ENCODE measurements at regions not wholly inside any gene's neighbourhood (a gene's known extent, or its start where the extent isn't known, plus 50 kb on each side); places are given as distances from the start of the nearest gene placed in this dataset.
A peak's percentile ranks its signal among the peaks of the same experiment; 100 is the strongest.

DNA sequence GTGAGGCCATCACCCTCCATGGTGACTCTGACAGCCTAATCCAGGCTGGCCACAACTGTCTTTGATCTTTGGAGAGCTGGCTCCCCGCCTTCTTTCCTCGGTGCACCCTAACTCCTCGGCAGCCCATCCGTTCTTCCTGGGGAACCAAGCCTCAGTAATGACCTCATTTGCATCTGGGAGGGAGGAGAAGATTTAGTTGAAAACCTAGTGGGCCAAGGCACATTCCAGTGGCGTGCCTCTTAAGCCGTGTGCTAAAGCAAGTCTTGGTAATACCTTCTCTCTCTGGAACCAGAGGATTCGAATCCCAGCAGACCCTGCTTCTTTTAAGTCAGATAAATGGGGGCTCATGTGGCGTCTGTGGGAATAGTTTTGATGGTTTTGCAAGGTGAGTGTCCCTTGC is 233.1 kb downstream of the EBLN2 start:
- CTCF ChIA-PET = no interaction called here
- POLR2A ChIA-PET = no interaction called here
- ATAC-seq (replicated peaks in 1 of 4) (no peak), DNase-seq (no peak)
- Histone ChIP-seq H3K4me3 (ENCODE audit: control insufficient read depth in 1 of 2, extremely low read depth in 1 of 2, low read length in 1 of 2) (no peak overlapping the region), H3K4me1 (ENCODE audit: control insufficient read depth in 1 of 2, extremely low read depth in 1 of 2, insufficient read depth in 2 of 2, low read length in 2 of 2) (no peaks in the 10 kb centered on the region), H3K9me3 (no peaks in the 10 kb centered on the region), H3K27ac (ENCODE audit: low read length) (no peak overlapping the region), H3K36me3 (ENCODE audit: control insufficient read depth in 2 of 2, extremely low read depth in 1 of 2, insufficient read depth in 1 of 2, low read length in 1 of 2) (no peaks in the 10 kb centered on the region), H3K27me3 (replicated peaks in 1 of 2; ENCODE audit: control insufficient read depth in 2 of 2, extremely low read depth in 1 of 2, insufficient read depth in 2 of 2, low read length in 1 of 2) (no peaks in the 10 kb centered on the region)
- H3K4me1 Mint-ChIP-seq = no peaks in the 10 kb centered on the region
- no peak overlapping the region for H3K4me3 Mint-ChIP-seq
- WGBS (ENCODE audit: insufficient coverage) = 80% methylated on average over 3 of the region's 8 CpGs
- H3K36me3 Mint-ChIP-seq = no peaks in the 10 kb centered on the region
- H3K27me3 Mint-ChIP-seq = peaks cover 0 to 10% of the 10 kb centered on the region in 2 donors
- H3K9me3 Mint-ChIP-seq = peaks cover 2 to 9% (median 4%) of the 10 kb centered on the region in 3 donors
- H3K27ac Mint-ChIP-seq = no peak overlapping the region

DNA sequence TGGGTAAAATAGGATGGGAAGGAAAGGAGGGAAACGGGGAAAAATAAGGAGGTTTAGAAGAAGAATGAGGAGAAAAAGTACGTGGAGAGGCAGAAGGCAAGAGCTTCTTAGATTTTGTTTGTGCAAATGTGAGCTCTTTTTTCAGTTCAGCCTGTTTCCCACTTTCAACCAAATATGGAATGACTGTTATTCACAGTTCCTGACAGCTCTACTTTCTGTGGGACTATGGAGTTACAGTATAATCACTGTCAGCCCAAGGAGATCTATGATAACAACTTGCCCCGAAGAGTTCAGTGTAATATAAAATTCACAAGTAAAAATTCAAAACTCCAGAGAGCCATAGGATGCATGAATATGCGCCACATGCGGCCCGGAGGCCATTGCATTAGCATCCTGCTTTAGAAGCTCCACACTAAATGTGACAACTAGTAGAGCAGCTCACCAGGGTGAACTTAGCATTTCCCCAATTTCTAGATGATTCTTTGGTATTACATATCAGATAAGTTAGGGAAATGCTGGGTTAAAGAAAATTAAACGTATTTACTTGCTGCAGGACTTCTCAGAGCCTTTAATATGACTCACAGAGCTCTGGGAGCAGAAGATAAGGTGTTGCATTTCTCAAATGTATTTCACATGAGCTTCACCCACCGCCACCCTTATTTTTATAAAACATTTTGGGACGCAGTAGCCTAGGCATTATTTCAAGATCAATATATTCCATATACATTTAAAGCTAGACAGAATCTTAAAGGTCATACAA is 234.6 kb downstream of the EBLN2 start:
- Histone ChIP-seq H3K36me3 (ENCODE audit: control insufficient read depth in 2 of 2, extremely low read depth in 1 of 2, insufficient read depth in 1 of 2, low read length in 1 of 2) (no peaks in the 10 kb centered on the region), H3K27ac (ENCODE audit: low read length) (no peak overlapping the region), H3K27me3 (replicated peaks in 1 of 2; ENCODE audit: control insufficient read depth in 2 of 2, extremely low read depth in 1 of 2, insufficient read depth in 2 of 2, low read length in 1 of 2) (no peaks in the 10 kb centered on the region), H3K4me3 (ENCODE audit: control insufficient read depth in 1 of 2, extremely low read depth in 1 of 2, low read length in 1 of 2) (no peak overlapping the region), H3K4me1 (ENCODE audit: control insufficient read depth in 1 of 2, extremely low read depth in 1 of 2, insufficient read depth in 2 of 2, low read length in 2 of 2) (no peaks in the 10 kb centered on the region), H3K9me3 (no peaks in the 10 kb centered on the region)
- H3K4me1 Mint-ChIP-seq = no peaks in the 10 kb centered on the region
- WGBS (ENCODE audit: insufficient coverage) = 78% methylated on average over 6 of the region's 9 CpGs
- ChIA-PET CTCF (interaction anchor here in 1 of 2 donors (0.6 kb wide), 1 partner anchor 16 kb away, joined by 6 read pairs; no protein-coding TSS in a partner anchor), POLR2A (no interaction called here)
- H3K27me3 Mint-ChIP-seq = peaks cover 0 to 6% of the 10 kb centered on the region in 2 donors
- DNase-seq = no peak
- no peaks in the 10 kb centered on the region for H3K36me3 Mint-ChIP-seq
- no peak for ATAC-seq (replicated peaks in 1 of 4)
- H3K27ac Mint-ChIP-seq = no peak overlapping the region
- no peak overlapping the region for H3K4me3 Mint-ChIP-seq
- peaks cover 2 to 4% (median 4%) of the 10 kb centered on the region in 3 donors for H3K9me3 Mint-ChIP-seq

DNA sequence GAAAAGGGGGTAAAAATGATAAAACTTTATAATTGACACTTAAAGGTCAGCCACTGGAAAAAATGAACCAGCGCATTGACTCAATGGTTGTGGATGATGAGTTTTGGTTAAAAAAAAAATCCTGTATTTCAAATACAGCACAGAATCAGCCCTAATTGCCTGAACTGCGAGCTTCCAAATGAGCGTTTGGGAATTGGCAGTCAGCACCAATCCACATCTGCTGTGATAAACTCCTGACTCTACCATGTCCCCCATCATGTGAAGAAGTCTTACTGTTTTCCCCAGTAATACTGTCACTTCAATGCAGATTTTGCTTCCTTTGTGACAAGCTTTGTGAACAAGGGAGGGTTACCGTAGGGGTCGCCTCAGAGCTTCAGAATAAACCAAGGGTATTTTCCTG is 235.4 kb downstream of the EBLN2 start:
- WGBS (ENCODE audit: insufficient coverage) = 81% methylated on average over 2 of the region's 5 CpGs
- ATAC-seq (replicated peaks in 1 of 4) (no peak), DNase-seq (no peak)
- Histone ChIP-seq H3K4me3 (ENCODE audit: control insufficient read depth in 1 of 2, extremely low read depth in 1 of 2, low read length in 1 of 2) (no peak overlapping the region), H3K4me1 (ENCODE audit: control insufficient read depth in 1 of 2, extremely low read depth in 1 of 2, insufficient read depth in 2 of 2, low read length in 2 of 2) (no peaks in the 10 kb centered on the region), H3K9me3 (no peaks in the 10 kb centered on the region), H3K27ac (ENCODE audit: low read length) (no peak overlapping the region), H3K36me3 (ENCODE audit: control insufficient read depth in 2 of 2, extremely low read depth in 1 of 2, insufficient read depth in 1 of 2, low read length in 1 of 2) (no peaks in the 10 kb centered on the region), H3K27me3 (replicated peaks in 1 of 2; ENCODE audit: control insufficient read depth in 2 of 2, extremely low read depth in 1 of 2, insufficient read depth in 2 of 2, low read length in 1 of 2) (no peaks in the 10 kb centered on the region)
- Mint-ChIP-seq H3K4me1 (no peaks in the 10 kb centered on the region), H3K36me3 (no peaks in the 10 kb centered on the region), H3K27me3 (peaks cover 0 to 6% of the 10 kb centered on the region in 2 donors), H3K27ac (no peak overlapping the region), H3K4me3 (no peak overlapping the region), H3K9me3 (peaks cover 2 to 4% (median 4%) of the 10 kb centered on the region in 3 donors)
- ChIA-PET CTCF (interaction anchor here in 1 of 2 donors (0.6 kb wide), 1 partner anchor 76 kb away, joined by 3 read pairs; no protein-coding TSS in a partner anchor), POLR2A (no interaction called here)

DNA sequence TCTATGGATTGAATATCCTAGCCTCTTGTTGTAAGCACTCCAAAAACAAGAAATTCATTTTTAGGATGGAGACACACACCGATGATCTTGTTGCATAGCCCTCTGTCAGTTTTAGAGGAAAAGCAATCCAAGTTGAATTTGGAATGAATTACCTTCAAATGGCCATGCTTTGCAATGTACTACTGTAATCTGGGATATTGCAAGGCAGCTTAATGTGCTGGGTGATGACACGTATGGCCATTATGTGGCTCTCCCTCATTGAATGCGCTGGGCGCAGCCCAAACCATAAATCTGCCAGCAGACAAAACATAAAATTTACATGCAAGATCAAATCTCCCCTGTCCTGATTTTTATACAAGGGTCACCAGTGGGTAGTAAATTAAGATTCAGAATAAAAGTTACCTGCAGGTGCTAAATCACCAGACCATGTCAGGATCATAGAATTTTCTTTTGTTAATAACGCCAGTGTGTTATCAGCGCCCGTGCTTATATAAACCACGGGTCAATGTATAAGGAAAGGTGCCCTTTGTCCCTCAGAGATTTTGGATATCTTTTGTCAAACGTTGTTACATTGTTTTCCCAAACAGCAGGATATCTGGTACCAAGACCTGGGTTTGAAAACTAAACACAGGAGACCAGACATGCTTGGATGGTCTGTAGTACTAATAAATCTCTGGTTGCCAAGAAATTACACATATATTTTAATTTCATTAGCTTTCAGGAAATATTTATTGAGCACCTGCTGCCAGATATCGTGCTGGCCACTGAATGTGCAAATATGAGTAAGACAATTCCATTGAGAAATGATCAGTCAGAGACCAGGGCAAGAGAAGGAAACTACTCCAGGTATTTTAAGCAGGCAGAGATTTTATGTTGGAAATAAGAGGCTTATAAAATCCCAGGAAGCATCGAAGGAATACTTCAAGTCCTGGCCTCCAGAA is 237.1 kb downstream of the EBLN2 start:
- H3K9me3 Mint-ChIP-seq = peaks cover 2 to 4% (median 4%) of the 10 kb centered on the region in 3 donors
- H3K4me1 Mint-ChIP-seq = no peaks in the 10 kb centered on the region
- ATAC-seq (replicated peaks in 1 of 4) = no peak
- no peak overlapping the region for H3K4me3 Mint-ChIP-seq
- H3K36me3 ChIP-seq (ENCODE audit: control insufficient read depth in 2 of 2, extremely low read depth in 1 of 2, insufficient read depth in 1 of 2, low read length in 1 of 2) = no peaks in the 10 kb centered on the region
- peaks cover 0 to 3% of the 10 kb centered on the region in 2 experiments for H3K27me3 ChIP-seq (replicated peaks in 1 of 2; ENCODE audit: control insufficient read depth in 2 of 2, extremely low read depth in 1 of 2, insufficient read depth in 2 of 2, low read length in 1 of 2)
- CTCF ChIA-PET = no interaction called here
- WGBS (ENCODE audit: insufficient coverage) = 74% methylated on average over 5 of the region's 11 CpGs
- no peak overlapping the region for H3K4me3 ChIP-seq (ENCODE audit: control insufficient read depth in 1 of 2, extremely low read depth in 1 of 2, low read length in 1 of 2)
- POLR2A ChIA-PET = no interaction called here
- H3K36me3 Mint-ChIP-seq = no peaks in the 10 kb centered on the region
- H3K27ac ChIP-seq (ENCODE audit: low read length) = no peak overlapping the region
- H3K9me3 ChIP-seq = no peaks in the 10 kb centered on the region
- peaks cover 0 to 4% of the 10 kb centered on the region in 2 donors for H3K27me3 Mint-ChIP-seq
- no peaks in the 10 kb centered on the region for H3K4me1 ChIP-seq (ENCODE audit: control insufficient read depth in 1 of 2, extremely low read depth in 1 of 2, insufficient read depth in 2 of 2, low read length in 2 of 2)
- H3K27ac Mint-ChIP-seq = no peak overlapping the region
- DNase-seq = no peak

DNA sequence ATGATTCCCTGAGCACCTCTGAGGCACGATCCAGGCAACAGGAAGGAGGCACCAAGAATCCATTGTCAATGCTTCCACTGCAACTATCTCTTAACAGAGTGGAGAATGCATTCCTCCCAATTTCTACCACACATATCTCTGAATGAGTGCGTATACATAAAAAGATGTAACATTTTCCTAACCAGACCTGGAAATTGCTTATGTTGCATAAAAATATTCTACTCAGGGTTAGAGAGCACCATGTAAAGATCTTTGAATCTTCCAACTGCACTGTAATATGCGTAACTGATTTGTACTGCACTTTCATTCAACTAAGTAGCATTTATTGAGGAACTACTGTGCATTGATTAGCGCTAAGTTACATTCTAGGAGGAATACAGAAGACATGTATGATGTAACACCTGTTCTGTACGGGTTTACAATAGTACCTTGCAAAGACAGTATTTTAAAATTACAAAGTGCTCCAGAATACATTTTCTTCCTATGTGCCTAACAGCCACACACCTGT is 237.8 kb downstream of the EBLN2 start:
- WGBS (ENCODE audit: insufficient coverage) = 80% methylated on average over 2 of the region's 5 CpGs
- Mint-ChIP-seq H3K27me3 (peaks cover 0 to 4% of the 10 kb centered on the region in 2 donors), H3K36me3 (no peaks in the 10 kb centered on the region), H3K27ac (no peak overlapping the region), H3K4me1 (no peaks in the 10 kb centered on the region), H3K9me3 (peaks cover 2 to 4% (median 4%) of the 10 kb centered on the region in 3 donors), H3K4me3 (no peak overlapping the region)
- H3K36me3 ChIP-seq (ENCODE audit: control insufficient read depth in 2 of 2, extremely low read depth in 1 of 2, insufficient read depth in 1 of 2, low read length in 1 of 2) = no peaks in the 10 kb centered on the region
- no peaks in the 10 kb centered on the region for H3K4me1 ChIP-seq (ENCODE audit: control insufficient read depth in 1 of 2, extremely low read depth in 1 of 2, insufficient read depth in 2 of 2, low read length in 2 of 2)
- no peaks in the 10 kb centered on the region for H3K9me3 ChIP-seq
- H3K27ac ChIP-seq (ENCODE audit: low read length) = no peak overlapping the region
- no peak for DNase-seq
- ChIA-PET CTCF (no interaction called here), POLR2A (no interaction called here)
- peaks cover 0 to 3% of the 10 kb centered on the region in 2 experiments for H3K27me3 ChIP-seq (replicated peaks in 1 of 2; ENCODE audit: control insufficient read depth in 2 of 2, extremely low read depth in 1 of 2, insufficient read depth in 2 of 2, low read length in 1 of 2)
- no peak for ATAC-seq (replicated peaks in 1 of 4)
- no peak overlapping the region for H3K4me3 ChIP-seq (ENCODE audit: control insufficient read depth in 1 of 2, extremely low read depth in 1 of 2, low read length in 1 of 2)

DNA sequence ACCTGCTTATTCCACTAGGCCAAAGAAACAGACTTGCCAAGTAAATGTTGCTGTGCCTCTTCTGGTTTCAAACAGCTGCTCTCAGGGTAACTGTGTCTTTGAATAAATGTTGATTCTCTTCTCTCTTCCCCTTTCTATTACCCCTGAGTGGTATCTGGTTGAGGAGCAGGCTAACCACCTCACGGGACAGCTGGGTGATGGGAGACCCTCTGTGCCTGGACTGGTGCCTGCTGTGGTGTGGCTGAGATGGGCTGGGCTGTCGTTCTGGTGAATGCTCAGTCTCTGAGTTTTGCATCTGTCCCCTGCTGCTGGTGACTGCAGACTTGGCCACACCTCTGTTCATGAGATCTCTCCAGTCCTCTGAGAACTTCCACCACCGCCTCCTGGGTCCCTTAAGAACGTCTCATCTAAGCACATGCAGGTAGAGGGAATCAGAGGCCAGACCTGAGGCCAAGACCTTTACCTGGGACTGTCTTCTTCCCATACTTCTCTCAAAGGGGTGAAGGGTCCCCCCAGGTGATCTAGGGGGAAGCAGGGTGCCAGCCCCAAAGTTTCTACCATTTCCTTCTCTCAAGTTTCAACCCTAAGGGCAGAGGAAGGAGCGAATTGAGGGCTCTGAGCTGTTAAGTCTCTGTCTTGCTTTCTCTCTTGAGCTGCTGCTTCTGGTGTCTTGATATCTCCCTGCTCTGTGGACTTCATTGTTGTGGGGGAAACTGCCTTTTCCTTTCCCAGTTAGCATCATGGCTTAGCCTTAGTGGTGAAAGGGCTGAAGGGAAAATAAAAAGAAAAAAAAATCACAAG is 252.9 kb downstream of the EBLN2 start:
- H3K36me3 Mint-ChIP-seq = no peaks in the 10 kb centered on the region
- H3K27me3 Mint-ChIP-seq = peaks cover 0 to 9% of the 10 kb centered on the region in 2 donors
- ChIA-PET CTCF (no interaction called here), POLR2A (no interaction called here)
- no peak overlapping the region for H3K4me3 ChIP-seq (ENCODE audit: control insufficient read depth in 1 of 2, extremely low read depth in 1 of 2, low read length in 1 of 2)
- H3K9me3 ChIP-seq = no peaks in the 10 kb centered on the region
- no peaks in the 10 kb centered on the region for H3K27me3 ChIP-seq (replicated peaks in 1 of 2; ENCODE audit: control insufficient read depth in 2 of 2, extremely low read depth in 1 of 2, insufficient read depth in 2 of 2, low read length in 1 of 2)
- no peaks in the 10 kb centered on the region for H3K4me1 ChIP-seq (ENCODE audit: control insufficient read depth in 1 of 2, extremely low read depth in 1 of 2, insufficient read depth in 2 of 2, low read length in 2 of 2)
- H3K27ac Mint-ChIP-seq = no peak overlapping the region
- H3K9me3 Mint-ChIP-seq = no peaks in the 10 kb centered on the region
- DNase-seq = peak in 1 of 35 experiments; percentile 1
- no peaks in the 10 kb centered on the region for H3K36me3 ChIP-seq (ENCODE audit: control insufficient read depth in 2 of 2, extremely low read depth in 1 of 2, insufficient read depth in 1 of 2, low read length in 1 of 2)
- 40% methylated on average over 1 of the region's 5 CpGs for WGBS (ENCODE audit: insufficient coverage)
- H3K4me3 Mint-ChIP-seq = no peak overlapping the region
- ATAC-seq (replicated peaks in 1 of 4) = no peak
- H3K4me1 Mint-ChIP-seq = no peaks in the 10 kb centered on the region
- no peak overlapping the region for H3K27ac ChIP-seq (ENCODE audit: low read length)

Measured in T-cell (primary cell).